Astrocyte (in vitro differentiated cells and primary cell): ENCODE measurements at regions not wholly inside any gene's neighbourhood (a gene's known extent, or its start where the extent isn't known, plus 50 kb on each side); places are given as distances from the start of the nearest gene placed in this dataset.

Source experiments
- DNase-seq: peaks from one replicate; pipeline ENCODE4 v3.0.0-alpha.2; 2010; ENCODE audit warnings: low read depth
- FAIRE-seq: peaks from 2 replicates; lab custom pipeline; 2011; peaks lifted over from hg19 to GRCh38; lab: Jason Lieb, UNC
- H2AFZ ChIP-seq: 2 replicates; pipeline ENCODE4 v1.6.0; 2012; ENCODE audit warnings: low read depth, low read length, inconsistent platforms
- H3K27ac ChIP-seq: 2 replicates; pipeline ENCODE4 v1.5.1; 2011; ENCODE audit warnings: low read depth, low read length, inconsistent platforms
- H3K27me3 ChIP-seq: 2 replicates; pipeline ENCODE4 v1.6.0; 2011; ENCODE audit warnings: low read length, inconsistent platforms; ENCODE audit not compliant: insufficient read depth
- H3K36me3 ChIP-seq: 2 replicates; pipeline ENCODE4 v1.5.1; 2011; ENCODE audit warnings: low read length, inconsistent platforms; ENCODE audit not compliant: insufficient read depth
- H3K4me1 ChIP-seq: 2 replicates; pipeline ENCODE4 v1.5.1; 2011; ENCODE audit warnings: low read length, inconsistent platforms; ENCODE audit not compliant: insufficient read depth
- H3K4me2 ChIP-seq: 2 replicates; pipeline ENCODE4 v1.6.0; 2012; ENCODE audit warnings: low read length, inconsistent platforms
- H3K4me3 ChIP-seq: 2 replicates; pipeline ENCODE4 v1.5.1; 2011; ENCODE audit warnings: low read depth, mild to moderate bottlenecking, low read length, inconsistent platforms; ENCODE audit not compliant: insufficient read depth
- H3K79me2 ChIP-seq: 2 replicates; pipeline ENCODE4 v1.6.0; 2012; ENCODE audit warnings: mild to moderate bottlenecking, low read length, inconsistent platforms; ENCODE audit not compliant: insufficient read depth
- H3K9ac ChIP-seq: 2 replicates; pipeline ENCODE4 v1.6.0; 2012; ENCODE audit warnings: mild to moderate bottlenecking, low read length, inconsistent platforms
- H3K9me3 ChIP-seq: 2 replicates; pipeline ENCODE4 v1.5.1; 2012; ENCODE audit warnings: low read depth, mild to moderate bottlenecking, low read length, inconsistent platforms; ENCODE audit not compliant: insufficient read depth
- H4K20me1 ChIP-seq: 2 replicates; pipeline ENCODE4 v1.6.0; 2012; ENCODE audit warnings: low read length, inconsistent platforms; ENCODE audit not compliant: insufficient read depth
- H3K27ac Mint-ChIP-seq: one replicate; pipeline ENCODE4 v1.8.0; 2021; ENCODE audit warnings: mild to moderate bottlenecking, mixed read lengths; ENCODE audit not compliant: unreplicated experiment
- H3K27me3 Mint-ChIP-seq: one replicate; pipeline ENCODE4 v1.8.0; 2021; ENCODE audit warnings: low read depth, mixed read lengths; ENCODE audit not compliant: unreplicated experiment
- H3K36me3 Mint-ChIP-seq: one replicate; pipeline ENCODE4 v1.8.0; 2021; ENCODE audit warnings: low read depth, mixed read lengths; ENCODE audit not compliant: unreplicated experiment
- H3K4me1 Mint-ChIP-seq: one replicate; pipeline ENCODE4 v1.8.0; 2021; ENCODE audit warnings: low read depth, mixed read lengths; ENCODE audit not compliant: unreplicated experiment
- H3K4me3 Mint-ChIP-seq: one replicate; pipeline ENCODE4 v1.8.0; 2021; ENCODE audit warnings: mild to moderate bottlenecking, moderate library complexity, mixed read lengths; ENCODE audit not compliant: unreplicated experiment
- H3K9me3 Mint-ChIP-seq: one replicate; pipeline ENCODE4 v1.8.0; 2021; ENCODE audit warnings: mild to moderate bottlenecking, mixed read lengths; ENCODE audit not compliant: unreplicated experiment
- CTCF ChIP-seq: IDR thresholded peaks from 2 replicates; pipeline ENCODE4 v1.5.1; 2011; ENCODE audit warnings: low read depth, mild to moderate bottlenecking, inconsistent platforms, low read length, moderate library complexity; ENCODE audit not compliant: insufficient read depth
- EZH2 ChIP-seq: IDR thresholded peaks from 2 replicates; pipeline ENCODE4 v1.6.1; 2012; ENCODE audit warnings: mild to moderate bottlenecking, low read length, inconsistent platforms; ENCODE audit not compliant: insufficient read depth

DNA sequence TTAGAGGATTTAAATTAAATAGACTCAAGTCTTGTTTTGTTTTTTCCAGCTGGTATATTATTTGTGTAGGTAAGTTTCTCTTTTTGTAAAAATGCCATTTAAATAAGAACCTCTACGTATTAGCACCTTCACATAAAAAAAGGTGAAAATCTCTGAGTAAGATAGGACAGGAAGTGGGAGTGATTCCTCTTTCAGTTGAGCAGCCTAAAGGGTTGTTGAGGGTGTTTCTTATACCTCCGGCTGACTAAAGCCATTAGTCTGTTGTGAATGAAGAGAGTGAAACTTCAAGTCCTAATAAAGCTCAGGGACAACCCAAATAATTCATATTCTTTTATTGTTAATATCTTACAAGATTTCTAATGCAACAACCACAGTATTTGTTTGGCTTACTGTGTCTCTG is 188.7 kb downstream of the CHRM3 start:
- Histone ChIP-seq H3K36me3 (no peaks in the 10 kb centered on the region), H3K4me1 (no peaks in the 10 kb centered on the region), H3K9me3 (no peaks in the 10 kb centered on the region), H2AFZ (no peak overlapping the region), H3K27ac (no peak overlapping the region), H3K79me2 (no peaks in the 10 kb centered on the region), H3K27me3 (no peaks in the 10 kb centered on the region), H3K4me3 (no peak overlapping the region), H4K20me1 (no peaks in the 10 kb centered on the region), H3K9ac (no peak overlapping the region), H3K4me2 (no peak overlapping the region)
- FAIRE-seq (no peak), DNase-seq (no peak)
- H3K27ac Mint-ChIP-seq: no peak overlapping the region
- no peaks in the 10 kb centered on the region for H3K9me3 Mint-ChIP-seq
- no peak for TF ChIP-seq CTCF
- TF ChIP-seq EZH2: no peak
- no peaks in the 10 kb centered on the region for H3K27me3 Mint-ChIP-seq
- H3K4me3 Mint-ChIP-seq: no peak overlapping the region
- no peaks in the 10 kb centered on the region for H3K4me1 Mint-ChIP-seq
- H3K36me3 Mint-ChIP-seq: no peaks in the 10 kb centered on the region

DNA sequence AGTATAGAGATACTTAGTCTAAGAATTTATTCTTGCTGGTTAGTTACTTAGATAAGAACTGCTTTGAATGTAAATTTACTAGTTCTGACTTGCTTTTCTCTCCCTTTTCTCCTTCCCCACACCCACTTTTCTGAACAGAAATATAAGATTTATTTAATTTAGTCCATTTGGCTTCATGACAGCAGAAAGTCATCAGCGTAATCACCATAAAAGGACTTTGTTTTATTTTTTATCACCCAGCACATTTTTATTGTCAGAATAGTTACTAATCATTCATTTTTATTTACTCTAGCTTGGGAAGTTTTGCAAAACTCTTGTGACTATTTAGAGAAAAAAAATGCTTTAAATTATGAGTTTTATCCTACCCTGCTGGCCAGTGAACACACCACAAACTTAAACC is 197.2 kb downstream of the CHRM3 start:
- no peak for FAIRE-seq
- Histone ChIP-seq H3K27ac (no peak overlapping the region), H2AFZ (no peak overlapping the region), H3K4me2 (no peak overlapping the region), H3K79me2 (no peaks in the 10 kb centered on the region), H3K9ac (no peak overlapping the region), H3K27me3 (no peaks in the 10 kb centered on the region), H3K4me3 (no peak overlapping the region), H4K20me1 (no peaks in the 10 kb centered on the region), H3K9me3 (no peaks in the 10 kb centered on the region), H3K36me3 (no peaks in the 10 kb centered on the region), H3K4me1 (no peaks in the 10 kb centered on the region)
- Mint-ChIP-seq H3K4me3 (no peak overlapping the region), H3K9me3 (no peaks in the 10 kb centered on the region), H3K27me3 (no peaks in the 10 kb centered on the region), H3K27ac (no peak overlapping the region), H3K4me1 (no peaks in the 10 kb centered on the region), H3K36me3 (no peaks in the 10 kb centered on the region)
- TF ChIP-seq EZH2 (no peak), CTCF (no peak)
- no peak for DNase-seq

- H3K9me3 ChIP-seq: no peaks in the 10 kb centered on the region
- no peaks in the 10 kb centered on the region for H3K4me1 ChIP-seq
- Mint-ChIP-seq H3K9me3 (peaks cover 2% of the 10 kb centered on the region), H3K27ac (no peak overlapping the region), H3K27me3 (no peaks in the 10 kb centered on the region), H3K4me1 (no peaks in the 10 kb centered on the region), H3K36me3 (no peaks in the 10 kb centered on the region), H3K4me3 (no peak overlapping the region)
- H3K79me2 ChIP-seq: no peaks in the 10 kb centered on the region
- H3K27me3 ChIP-seq: no peaks in the 10 kb centered on the region
- TF ChIP-seq EZH2 (no peak), CTCF (no peak)
- H4K20me1 ChIP-seq: no peaks in the 10 kb centered on the region
- H2AFZ ChIP-seq: no peak overlapping the region
- FAIRE-seq (no peak), DNase-seq (no peak)
- H3K4me2 ChIP-seq: no peak overlapping the region
- no peak overlapping the region for H3K27ac ChIP-seq
- no peak overlapping the region for H3K4me3 ChIP-seq
- H3K9ac ChIP-seq: no peak overlapping the region
- H3K36me3 ChIP-seq: no peaks in the 10 kb centered on the region
Observed at GRCh38 chr1:239586128-239586527, 199.8 kb downstream of the CHRM3 start.
